Duodenal mucosa (tissue), 2 donors: ENCODE measurements at regions not wholly inside any gene's neighbourhood (a gene's known extent, or its start where the extent isn't known, plus 50 kb on each side); places are given as distances from the start of the nearest gene placed in this dataset.

Experiments used
- H3K27ac ChIP-seq: one replicate; pipeline ENCODE4 v1.7.0; 2013; ENCODE audit warnings: low read depth, low read length
- H3K27me3 ChIP-seq, 2 donors: one replicate each; pipeline ENCODE4 v1.7.0; 2013; ENCODE audit warnings: low read length in 2 of 2, control low read depth in 1 of 2; ENCODE audit not compliant: insufficient read depth in 2 of 2, control insufficient read depth in 1 of 2
- H3K36me3 ChIP-seq, 2 donors: one replicate each; pipeline ENCODE4 v1.7.0; 2013; ENCODE audit warnings: low read length in 2 of 2, control low read depth in 1 of 2; ENCODE audit not compliant: insufficient read depth in 2 of 2, control insufficient read depth in 1 of 2
- H3K4me1 ChIP-seq, 2 donors: one replicate each; pipeline ENCODE4 v1.7.0; 2013; ENCODE audit warnings: low read length in 2 of 2, control low read depth in 1 of 2; ENCODE audit not compliant: insufficient read depth in 2 of 2, control insufficient read depth in 1 of 2
- H3K4me3 ChIP-seq, 2 donors: one replicate each; pipeline ENCODE4 v1.7.0; 2013; ENCODE audit warnings: low read length in 2 of 2, low read depth in 1 of 2
- H3K9ac ChIP-seq, 2 donors: one replicate each; pipeline ENCODE4 v1.7.0; 2013; ENCODE audit warnings: low read length in 2 of 2, low read depth in 1 of 2
- H3K9me3 ChIP-seq, 2 donors: one replicate each; pipeline ENCODE4 v1.7.0; 2013; ENCODE audit warnings: low read length in 2 of 2, control low read depth in 1 of 2; ENCODE audit not compliant: control insufficient read depth in 1 of 2

- H3K27ac ChIP-seq, result no peak overlapping the region
- H3K4me1 ChIP-seq, result no peaks in the 10 kb centered on the region
- H3K4me3 ChIP-seq, result no peak overlapping the region
- H3K36me3 ChIP-seq, result no peaks in the 10 kb centered on the region
- no peaks in the 10 kb centered on the region for H3K9me3 ChIP-seq
- H3K9ac ChIP-seq, result no peak overlapping the region
- H3K27me3 ChIP-seq, result no peaks in the 10 kb centered on the region
Observed at GRCh38 chr5:165139262-165139661, 1633.8 kb downstream of the MAT2B start.

GRCh38 chr5:165139721-165140120, 1634.3 kb downstream of the MAT2B start:
- H3K9me3 ChIP-seq, result no peaks in the 10 kb centered on the region
- no peaks in the 10 kb centered on the region for H3K4me1 ChIP-seq
- H3K4me3 ChIP-seq, result no peak overlapping the region
- no peak overlapping the region for H3K9ac ChIP-seq
- no peaks in the 10 kb centered on the region for H3K36me3 ChIP-seq
- no peak overlapping the region for H3K27ac ChIP-seq
- no peaks in the 10 kb centered on the region for H3K27me3 ChIP-seq

GRCh38 chr5:165143741-165144140, 1638.3 kb downstream of the MAT2B start:
- H3K4me3 ChIP-seq, result no peak overlapping the region
- no peaks in the 10 kb centered on the region for H3K36me3 ChIP-seq
- H3K9me3 ChIP-seq, result no peaks in the 10 kb centered on the region
- no peak overlapping the region for H3K27ac ChIP-seq
- H3K9ac ChIP-seq, result no peak overlapping the region
- no peaks in the 10 kb centered on the region for H3K4me1 ChIP-seq
- no peaks in the 10 kb centered on the region for H3K27me3 ChIP-seq

GRCh38 chr5:165149431-165149830, 1644.0 kb downstream of the MAT2B start:
- Histone ChIP-seq H3K36me3 (no peaks in the 10 kb centered on the region), H3K27ac (no peak overlapping the region), H3K9me3 (no peaks in the 10 kb centered on the region), H3K4me1 (no peaks in the 10 kb centered on the region), H3K27me3 (no peaks in the 10 kb centered on the region), H3K4me3 (no peak overlapping the region), H3K9ac (no peak overlapping the region)

GRCh38 chr5:165152058-165152457, 1646.6 kb downstream of the MAT2B start:
- no peaks in the 10 kb centered on the region for H3K9me3 ChIP-seq

GRCh38 chr5:165157219-165157618, 1651.8 kb downstream of the MAT2B start:
- Histone ChIP-seq H3K9ac (no peak overlapping the region), H3K9me3 (no peaks in the 10 kb centered on the region), H3K36me3 (no peaks in the 10 kb centered on the region), H3K27ac (no peak overlapping the region), H3K27me3 (no peaks in the 10 kb centered on the region), H3K4me1 (no peaks in the 10 kb centered on the region), H3K4me3 (no peak overlapping the region)

More at GRCh38 chr5:165152058-165152457, 1646.6 kb downstream of the MAT2B start:
- Histone ChIP-seq H3K9ac (no peak overlapping the region), H3K36me3 (no peaks in the 10 kb centered on the region), H3K4me3 (no peak overlapping the region), H3K27ac (no peak overlapping the region), H3K27me3 (no peaks in the 10 kb centered on the region), H3K4me1 (no peaks in the 10 kb centered on the region)

- H3K36me3 ChIP-seq, result no peaks in the 10 kb centered on the region
- no peaks in the 10 kb centered on the region for H3K27me3 ChIP-seq
- no peak overlapping the region for H3K27ac ChIP-seq
- no peak overlapping the region for H3K4me3 ChIP-seq
- no peaks in the 10 kb centered on the region for H3K9me3 ChIP-seq
- no peaks in the 10 kb centered on the region for H3K4me1 ChIP-seq
- no peak overlapping the region for H3K9ac ChIP-seq
Observed at GRCh38 chr5:165161204-165161603, 1655.8 kb downstream of the MAT2B start.

GRCh38 chr5:165163861-165164260, 1658.4 kb downstream of the MAT2B start:
- H3K27ac ChIP-seq, result no peak overlapping the region
- no peak overlapping the region for H3K9ac ChIP-seq
- no peaks in the 10 kb centered on the region for H3K9me3 ChIP-seq
- no peaks in the 10 kb centered on the region for H3K27me3 ChIP-seq
- no peaks in the 10 kb centered on the region for H3K4me1 ChIP-seq
- no peak overlapping the region for H3K4me3 ChIP-seq
- no peaks in the 10 kb centered on the region for H3K36me3 ChIP-seq

GRCh38 chr5:165173651-165174050, 1668.2 kb downstream of the MAT2B start:
- Histone ChIP-seq H3K9me3 (no peaks in the 10 kb centered on the region), H3K4me3 (no peak overlapping the region), H3K27ac (no peak overlapping the region), H3K4me1 (no peaks in the 10 kb centered on the region), H3K36me3 (no peaks in the 10 kb centered on the region), H3K27me3 (no peaks in the 10 kb centered on the region), H3K9ac (no peak overlapping the region)

- H3K4me1 ChIP-seq, result no peaks in the 10 kb centered on the region
- no peaks in the 10 kb centered on the region for H3K9me3 ChIP-seq
- no peak overlapping the region for H3K4me3 ChIP-seq
- no peaks in the 10 kb centered on the region for H3K27me3 ChIP-seq
- no peak overlapping the region for H3K9ac ChIP-seq
- H3K36me3 ChIP-seq, result no peaks in the 10 kb centered on the region
- no peak overlapping the region for H3K27ac ChIP-seq
Observed at GRCh38 chr5:165175041-165175440, 1669.6 kb downstream of the MAT2B start.

GRCh38 chr5:165184183-165184582, 1678.8 kb downstream of the MAT2B start:
- Histone ChIP-seq H3K9ac (no peak overlapping the region), H3K9me3 (peaks cover 0 to 6% of the 10 kb centered on the region in 2 donors), H3K4me3 (no peak overlapping the region), H3K36me3 (no peaks in the 10 kb centered on the region), H3K27ac (no peak overlapping the region), H3K4me1 (no peaks in the 10 kb centered on the region), H3K27me3 (no peaks in the 10 kb centered on the region)
